GM08714 (cell line): ENCODE measurements at regions not wholly inside any gene's neighbourhood (a gene's known extent, or its start where the extent isn't known, plus 50 kb on each side); places are given as distances from the start of the nearest gene placed in this dataset.

Source experiments
- H3K4me3 ChIP-seq: fragments of 200-500 bp; sonication (Bioruptor generic); 2 replicates; pipeline ENCODE4 v1.5.1; 2014; ENCODE audit warnings: mild to moderate bottlenecking, low read length, inconsistent platforms
- ZNF274 ChIP-seq: IDR thresholded peaks from 2 replicates; pipeline ENCODE4 v1.6.1; 2012; ENCODE audit warnings: mild to moderate bottlenecking, low read depth, low read length

DNA sequence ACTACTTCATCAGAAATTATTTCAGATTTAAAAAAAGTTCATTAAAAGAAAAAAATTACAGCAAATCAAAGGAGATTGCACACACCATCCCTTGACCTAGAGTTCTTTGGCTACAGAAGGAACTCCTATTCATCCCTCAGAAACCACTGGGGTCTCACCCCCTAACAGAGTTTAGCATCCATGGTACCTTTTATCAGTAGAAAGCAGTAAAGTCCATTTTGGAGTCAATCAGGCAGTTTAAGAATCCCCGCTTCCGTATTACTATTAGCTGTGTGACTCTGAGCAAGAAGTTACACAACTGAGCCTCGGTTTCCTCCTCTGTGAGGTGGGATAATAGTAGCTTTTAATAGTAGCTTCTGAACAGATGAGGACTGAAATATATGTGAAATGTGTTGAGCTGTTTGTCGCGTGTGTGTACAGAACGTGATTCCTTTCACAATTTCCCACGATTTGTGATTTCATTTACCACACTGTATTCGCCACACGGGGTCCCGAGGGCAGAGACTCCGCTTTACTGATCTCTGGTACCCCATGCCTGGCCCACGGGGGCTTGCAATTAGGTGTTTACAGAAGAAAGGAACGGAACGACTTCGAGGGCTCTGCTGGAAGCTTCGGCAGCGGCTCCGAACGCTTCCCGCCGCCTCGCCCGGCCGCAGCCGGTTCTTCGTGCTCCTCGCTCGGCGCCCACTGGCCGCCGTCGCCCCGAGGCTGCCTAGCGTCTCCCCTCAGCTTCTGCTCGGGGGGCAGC, 72.5 kb upstream of the ZBED5 start:
- H3K4me3 ChIP-seq, result peak overlapping the region; percentile 42; the same call in 1 of the 2 replicates
- no peak for TF ChIP-seq ZNF274

DNA sequence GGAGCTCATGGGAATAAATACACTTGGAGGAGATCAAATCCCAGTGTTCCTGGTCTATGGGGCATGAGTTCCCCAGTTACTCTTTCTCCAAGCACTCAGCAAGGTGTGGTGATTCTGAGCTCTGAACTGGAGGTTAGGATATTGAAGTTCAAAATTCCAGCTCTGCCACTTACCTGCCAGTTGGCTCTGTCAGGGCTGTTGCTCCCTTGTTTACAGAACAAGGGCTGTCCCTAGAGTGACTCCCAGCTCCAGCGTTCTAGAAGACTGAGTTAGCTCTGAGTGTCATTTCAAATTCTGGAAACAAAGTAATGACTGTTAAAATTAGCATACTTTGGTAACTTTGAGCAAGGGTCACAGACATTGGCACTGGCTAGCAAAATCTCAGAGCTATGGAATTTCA, 69.7 kb upstream of the ZBED5 start:
- no peak for TF ChIP-seq ZNF274

DNA sequence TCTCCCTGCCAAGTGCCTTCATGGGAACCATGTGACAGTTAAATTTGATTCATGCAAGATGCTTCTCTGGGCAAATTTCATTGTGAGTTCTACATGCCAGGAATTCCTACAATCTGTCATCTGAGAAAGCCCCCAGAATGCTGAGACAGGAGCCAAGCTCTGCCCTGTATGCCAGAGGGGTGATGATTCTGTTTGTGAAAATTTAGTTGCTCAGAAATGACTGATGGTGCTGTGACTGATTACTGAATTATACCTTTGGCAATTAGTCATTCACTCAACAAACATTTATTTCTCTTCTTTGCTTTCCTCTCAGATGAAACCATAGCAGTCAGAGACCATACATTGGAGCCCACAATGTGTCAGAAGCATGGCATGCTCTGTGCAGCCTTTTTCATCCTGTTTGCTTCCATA, 69.0 kb upstream of the ZBED5 start:
- TF ChIP-seq ZNF274, result no peak
- H3K4me3 ChIP-seq, result no peak overlapping the region

More for the DNA sequence above, 69.7 kb upstream of the ZBED5 start:
- no peak overlapping the region for H3K4me3 ChIP-seq

DNA sequence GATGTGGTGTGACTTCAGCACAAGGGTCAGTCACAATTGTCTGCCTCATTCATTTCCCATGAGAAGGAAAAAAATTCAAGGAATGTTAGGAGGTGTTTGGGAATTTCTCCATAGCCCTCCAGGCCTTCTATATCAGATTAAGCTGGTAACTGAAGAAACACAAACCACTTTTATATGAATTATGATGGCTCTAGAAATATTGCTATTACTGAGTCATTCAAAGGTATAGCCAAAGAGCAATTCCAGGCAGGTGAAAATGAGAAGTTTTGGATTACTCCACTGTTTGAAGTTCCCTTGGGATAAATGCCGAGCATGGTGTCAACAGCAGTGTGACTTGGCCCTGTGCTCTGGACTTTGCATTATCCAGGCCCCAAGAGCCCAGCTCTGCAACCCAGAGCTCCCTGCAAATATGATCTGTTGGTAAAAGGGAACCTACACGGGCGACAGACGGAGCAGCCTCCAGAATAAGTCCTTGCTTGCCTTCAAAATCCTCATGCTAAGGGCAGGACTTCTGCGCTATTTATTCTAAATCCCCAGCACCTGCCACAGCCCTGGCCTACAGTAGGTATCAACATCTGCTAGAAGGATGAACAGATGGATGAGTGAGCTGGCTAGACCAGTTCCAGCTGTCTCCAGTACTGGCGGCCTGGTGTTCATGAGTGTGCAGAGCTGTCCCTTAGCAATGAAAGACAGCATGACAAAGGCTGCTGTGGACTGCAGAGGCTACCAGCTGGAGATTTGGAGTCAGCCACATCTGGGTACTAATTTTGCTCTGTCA, 67.5 kb upstream of the ZBED5 start:
- TF ChIP-seq ZNF274, result no peak
- H3K4me3 ChIP-seq, result no peak overlapping the region

DNA sequence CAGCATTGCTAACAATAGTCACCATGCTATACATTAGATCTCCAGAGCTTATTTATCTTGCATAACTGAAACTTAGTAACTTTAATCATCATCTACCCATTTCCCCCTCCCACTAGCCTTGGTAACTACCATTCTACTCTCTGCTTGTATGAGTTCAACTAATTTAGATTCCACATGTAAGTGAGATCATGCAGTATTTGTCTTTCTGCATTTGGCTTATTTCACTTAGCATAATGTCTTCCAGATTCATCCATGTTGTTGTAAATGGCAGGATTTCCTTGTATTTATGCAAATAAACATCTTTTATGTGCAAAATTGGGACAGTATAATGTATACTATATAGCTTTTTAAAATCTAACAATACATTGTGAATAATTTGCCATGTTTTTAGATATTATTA, 66.0 kb upstream of the ZBED5 start:
- H3K4me3 ChIP-seq, result no peak overlapping the region
- TF ChIP-seq ZNF274, result no peak

DNA sequence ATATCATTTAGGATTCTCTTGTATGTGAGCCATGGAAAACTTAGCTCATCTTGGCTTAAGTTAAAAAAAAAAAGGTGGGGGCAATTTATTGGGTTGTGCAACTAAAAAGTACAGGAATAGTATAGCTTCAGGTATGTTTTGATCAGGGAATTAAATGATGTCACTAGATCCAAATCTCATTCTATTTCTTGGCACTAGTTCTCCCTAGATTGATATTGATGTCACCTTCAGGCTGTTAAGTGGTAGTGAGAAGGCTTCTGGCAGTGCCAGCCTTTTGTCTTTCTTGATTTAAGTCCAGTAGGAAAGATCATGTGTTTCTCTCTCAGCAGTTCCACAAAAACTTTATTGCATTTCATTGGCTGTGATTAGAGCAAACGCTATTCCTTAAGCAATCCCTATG, 65.0 kb upstream of the ZBED5 start:
- no peak for TF ChIP-seq ZNF274
- H3K4me3 ChIP-seq, result no peak overlapping the region

GRCh38 chr11:10920875-10921274, 63.0 kb upstream of the ZBED5 start:
- no peak for TF ChIP-seq ZNF274
- no peak overlapping the region for H3K4me3 ChIP-seq

DNA sequence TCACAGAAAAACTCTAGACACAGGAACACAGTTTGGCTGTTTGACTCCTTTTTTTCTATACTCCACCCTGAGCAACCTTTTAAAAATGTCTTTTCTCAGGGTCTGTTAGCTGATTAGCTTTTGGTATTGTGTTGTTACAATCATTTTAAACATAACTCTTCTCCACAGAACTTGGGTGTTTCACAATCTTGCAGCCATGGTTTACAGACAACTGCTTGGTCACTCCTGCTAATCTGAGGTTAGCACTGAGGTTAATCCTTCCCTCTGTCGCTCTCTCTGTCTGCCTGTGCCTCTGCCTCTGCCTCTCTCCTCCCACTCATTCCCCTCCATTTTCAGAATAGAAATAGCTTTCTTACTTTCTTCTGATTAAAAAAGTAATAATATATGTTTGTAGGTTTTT, 62.4 kb upstream of the ZBED5 start:
- H3K4me3 ChIP-seq, result no peak overlapping the region
- no peak for TF ChIP-seq ZNF274

DNA sequence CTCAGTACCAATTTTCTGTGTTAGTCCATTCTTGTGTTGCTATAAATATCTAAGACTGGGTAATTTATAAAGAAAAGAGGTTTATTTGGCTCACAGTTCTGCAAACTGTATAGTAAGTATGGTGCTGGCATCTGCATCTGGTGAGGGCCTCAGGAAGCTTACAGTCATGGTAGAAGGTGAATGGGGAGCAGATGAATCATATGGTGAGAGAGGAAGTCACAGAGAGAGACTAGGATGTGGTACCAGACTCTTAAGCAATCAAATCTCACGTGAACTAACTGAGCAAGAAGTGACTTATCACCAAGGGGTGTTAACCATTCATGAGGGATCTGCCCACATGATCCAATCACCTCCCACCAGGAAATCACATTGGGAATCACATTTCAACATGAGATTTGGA, 60.8 kb upstream of the ZBED5 start:
- no peak for TF ChIP-seq ZNF274
- H3K4me3 ChIP-seq, result no peak overlapping the region

DNA sequence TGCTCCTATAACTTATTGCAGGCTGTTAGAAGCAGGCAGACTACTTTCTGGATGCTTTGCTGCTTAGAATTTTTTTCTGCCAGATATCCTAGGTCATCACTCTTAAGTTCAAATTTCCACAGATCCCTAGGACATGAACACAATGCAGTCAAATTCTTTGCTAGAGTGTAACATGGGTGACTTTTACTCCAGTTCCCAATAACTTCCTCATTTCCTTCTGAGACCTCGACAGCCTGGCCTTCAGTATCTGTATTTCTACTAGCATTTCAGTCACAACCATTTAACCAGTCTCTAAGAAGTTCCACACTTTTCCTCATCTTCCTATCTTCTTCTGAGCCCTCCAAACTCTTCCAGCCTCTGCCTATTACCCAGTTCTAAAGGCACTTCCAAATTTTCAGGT, 60.4 kb upstream of the ZBED5 start:
- no peak for TF ChIP-seq ZNF274
- H3K4me3 ChIP-seq, result no peak overlapping the region

DNA sequence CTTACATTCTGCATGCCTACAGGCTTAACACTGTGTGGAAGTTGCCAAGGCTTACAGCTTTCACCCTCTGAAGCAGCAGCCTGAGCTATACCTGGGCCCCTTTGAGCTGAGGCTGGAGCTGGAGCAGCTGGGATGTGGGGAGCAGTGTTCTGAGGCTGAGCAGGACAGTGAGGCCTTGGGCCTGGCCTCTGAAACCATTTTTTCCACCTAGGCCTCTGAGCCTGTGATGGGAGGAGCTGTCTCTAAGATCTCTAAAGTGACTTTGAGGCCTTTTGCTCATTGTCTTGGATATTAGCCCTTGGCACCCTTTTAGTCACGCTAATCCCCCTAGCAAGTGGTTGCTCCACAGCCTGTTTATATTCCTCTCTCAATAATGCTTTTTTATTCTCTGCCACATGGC, 59.9 kb upstream of the ZBED5 start:
- no peak overlapping the region for H3K4me3 ChIP-seq

DNA sequence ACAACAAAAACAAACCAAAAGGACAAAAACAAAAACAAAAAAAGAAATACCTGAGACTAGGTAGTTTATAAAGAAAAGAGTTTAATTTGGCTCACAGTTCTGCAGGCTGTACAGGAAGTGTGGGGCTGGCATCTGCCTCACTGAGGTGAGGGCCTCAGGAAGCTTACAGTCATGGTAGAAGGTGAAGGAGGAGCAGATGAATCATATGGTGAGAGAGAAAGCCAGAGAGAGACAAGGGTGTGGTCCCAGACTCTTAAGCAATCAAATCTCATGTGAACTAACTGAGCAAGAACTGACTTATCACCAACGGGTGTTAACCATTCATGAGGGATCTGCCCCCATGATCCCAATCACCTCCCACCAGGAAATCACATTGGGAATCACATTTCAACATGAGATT, 58.8 kb upstream of the ZBED5 start:
- H3K4me3 ChIP-seq, result no peak overlapping the region
- no peak for TF ChIP-seq ZNF274

More for the DNA sequence above, 59.9 kb upstream of the ZBED5 start:
- no peak for TF ChIP-seq ZNF274

GRCh38 chr11:10914050-10914449, 56.2 kb upstream of the ZBED5 start:
- no peak overlapping the region for H3K4me3 ChIP-seq
- TF ChIP-seq ZNF274, result no peak

- no peak overlapping the region for H3K4me3 ChIP-seq
- TF ChIP-seq ZNF274, result no peak
These were observed 55.2 kb upstream of the ZBED5 start for GRCh38 chr11:10913075-10913474.

GRCh38 chr11:10911907-10912306, 54.1 kb upstream of the ZBED5 start:
- TF ChIP-seq ZNF274, result no peak
- H3K4me3 ChIP-seq, result no peak overlapping the region
